Central memory CD8-positive, alpha-beta T cell (primary cell): ENCODE measurements at regions not wholly inside any gene's neighbourhood (a gene's known extent, or its start where the extent isn't known, plus 50 kb on each side); places are given as distances from the start of the nearest gene placed in this dataset.
A peak's percentile ranks its signal among the peaks of the same experiment; 100 is the strongest.

Experiments used
- ATAC-seq: fragments of 150-1000 bp; cut with Tn5 transposase; replicated peaks from 2 replicates; pipeline ENCODE4 v1.10.0; 2022; ENCODE audit warnings: mild to moderate bottlenecking, moderate FRiP score, moderate number of reproducible peaks; ENCODE audit not compliant: poor library complexity, severe bottlenecking; ENCODE audit errors: extremely low read depth
- DNase-seq, 2 donors: peaks; one replicate each; pipeline ENCODE4 v3.0.0; 2021; ENCODE audit warnings: low spot score in 2 of 2
- H3K27ac Mint-ChIP-seq: one replicate; pipeline ENCODE4 v1.8.0; 2022; ENCODE audit warnings: low read depth, mild to moderate bottlenecking, moderate library complexity, mixed read lengths
- H3K27me3 Mint-ChIP-seq: one replicate; pipeline ENCODE4 v1.8.0; 2022; ENCODE audit warnings: mixed read lengths
- H3K36me3 Mint-ChIP-seq: one replicate; pipeline ENCODE4 v1.8.0; 2022; ENCODE audit warnings: mild to moderate bottlenecking, moderate library complexity, mixed read lengths; ENCODE audit not compliant: insufficient read depth
- H3K4me1 Mint-ChIP-seq: one replicate; pipeline ENCODE4 v1.8.0; 2022; ENCODE audit warnings: mixed read lengths
- H3K4me3 Mint-ChIP-seq: one replicate; pipeline ENCODE4 v1.8.0; 2022; ENCODE audit warnings: mild to moderate bottlenecking, moderate library complexity, mixed read lengths
- H3K9me3 Mint-ChIP-seq: one replicate; pipeline ENCODE4 v1.8.0; 2022; ENCODE audit warnings: mixed read lengths

DNA sequence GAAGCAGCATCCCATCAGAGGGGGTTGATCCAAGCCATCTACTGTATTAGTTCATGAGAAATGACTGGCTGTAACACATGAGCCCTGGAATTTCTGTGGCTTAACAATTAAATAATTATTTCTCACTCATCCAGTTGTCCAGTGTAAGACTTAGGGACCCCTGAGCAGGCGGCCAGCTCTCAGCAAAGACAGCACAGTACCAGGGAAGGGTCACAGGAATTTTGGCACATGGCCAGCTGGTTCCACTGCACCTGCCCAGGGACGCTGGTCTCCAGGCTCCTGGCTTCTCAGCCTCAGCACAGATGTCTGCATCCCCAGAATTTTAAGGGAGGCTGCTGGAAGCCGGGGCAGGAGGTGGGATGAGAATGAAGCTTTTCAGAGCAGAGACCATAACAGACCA lies 93.7 kb upstream of the DHRSX start:
- Mint-ChIP-seq H3K27ac (no peak overlapping the region), H3K27me3 (no peaks in the 10 kb centered on the region), H3K4me3 (no peak overlapping the region), H3K4me1 (peaks cover 19% of the 10 kb centered on the region), H3K36me3 (no peaks in the 10 kb centered on the region), H3K9me3 (no peaks in the 10 kb centered on the region)
- no peak for DNase-seq
- ATAC-seq = no peak

DNA sequence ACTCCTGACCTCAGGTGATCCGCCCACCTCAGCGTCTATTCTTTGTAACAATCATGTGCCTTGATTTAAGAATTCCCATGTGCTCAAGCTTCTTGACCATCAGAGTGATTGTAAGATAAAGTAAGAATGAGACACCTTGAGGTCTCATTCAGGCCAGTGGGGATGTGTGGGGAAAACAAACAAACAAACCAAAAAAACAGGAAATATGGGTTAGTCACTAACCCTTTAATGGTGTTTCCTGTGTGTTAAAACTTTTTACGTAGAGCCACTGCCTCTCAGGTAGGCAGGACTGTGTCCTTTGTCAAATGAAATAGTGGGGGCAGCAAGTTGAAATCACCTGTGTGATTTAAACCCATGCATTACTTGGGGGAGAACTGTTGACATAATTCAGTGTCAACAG lies 91.5 kb upstream of the DHRSX start:
- no peak for DNase-seq
- H3K36me3 Mint-ChIP-seq = peaks cover 5% of the 10 kb centered on the region
- no peaks in the 10 kb centered on the region for H3K9me3 Mint-ChIP-seq
- H3K27ac Mint-ChIP-seq = no peak overlapping the region
- H3K4me3 Mint-ChIP-seq = no peak overlapping the region
- peaks cover 20% of the 10 kb centered on the region for H3K4me1 Mint-ChIP-seq
- H3K27me3 Mint-ChIP-seq = no peaks in the 10 kb centered on the region
- ATAC-seq = no peak

DNA sequence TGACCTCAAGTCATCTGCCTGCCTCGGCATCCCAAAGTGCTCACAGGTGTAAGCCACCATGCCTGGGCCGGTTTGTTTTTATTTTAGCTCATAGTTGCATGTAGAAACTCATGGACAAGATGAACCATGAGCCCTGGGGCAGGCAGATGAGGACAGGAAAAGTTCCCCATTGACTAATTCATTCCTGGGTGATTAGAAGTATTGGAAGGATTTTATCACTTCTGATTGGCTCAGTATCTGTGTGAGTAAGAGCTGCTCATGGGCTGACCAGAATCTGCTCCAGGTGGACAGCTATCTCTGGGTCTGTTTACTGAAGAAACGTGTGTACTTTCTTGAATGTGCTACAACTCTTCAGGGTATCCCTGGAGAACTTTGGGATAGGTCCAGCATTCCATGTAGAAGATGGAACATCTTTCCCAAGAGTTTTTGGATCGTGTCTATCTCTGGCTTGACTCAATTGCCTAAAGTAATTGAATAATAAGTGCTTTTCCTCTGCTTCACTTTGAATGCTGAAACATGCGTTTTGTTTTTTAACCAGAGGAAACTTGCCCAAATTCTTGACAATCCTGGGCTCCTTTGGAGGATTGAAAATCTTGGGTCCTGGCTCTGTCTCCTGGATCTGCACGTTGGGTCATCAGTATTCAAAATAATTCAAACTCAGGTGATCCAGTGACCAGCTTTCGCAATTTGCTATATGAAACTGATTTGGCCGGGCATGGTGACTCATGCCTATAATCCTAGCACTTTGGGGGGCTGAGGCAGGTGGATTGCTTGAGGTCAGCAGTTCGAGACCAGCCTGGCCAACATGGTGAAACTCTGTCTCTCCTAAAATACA lies 88.6 kb upstream of the DHRSX start:
- peaks cover 5% of the 10 kb centered on the region for H3K36me3 Mint-ChIP-seq
- H3K4me3 Mint-ChIP-seq = no peak overlapping the region
- no peak for ATAC-seq

DNA sequence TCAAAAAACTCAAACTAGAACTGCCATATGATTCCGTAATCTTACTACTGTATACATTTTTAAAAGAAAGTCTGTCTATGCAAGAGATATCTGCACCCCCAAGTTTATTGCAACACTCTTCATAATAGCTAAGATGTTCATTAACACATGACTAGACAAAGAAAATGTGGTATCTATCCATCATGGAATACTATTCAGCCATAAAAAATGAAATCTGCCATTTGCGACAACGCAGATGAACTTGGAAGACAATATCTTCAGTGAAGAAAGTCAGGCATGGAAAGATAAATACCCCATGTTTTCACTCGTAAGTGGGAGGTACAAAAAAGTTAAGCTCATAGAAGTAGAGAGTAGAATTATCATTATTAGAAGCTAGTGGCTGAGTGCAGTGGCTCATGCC lies 87.3 kb upstream of the DHRSX start:
- H3K9me3 Mint-ChIP-seq = no peaks in the 10 kb centered on the region
- ATAC-seq (no peak), DNase-seq (no peak)
- no peak overlapping the region for H3K4me3 Mint-ChIP-seq
- no peak overlapping the region for H3K27ac Mint-ChIP-seq
- peaks cover 25% of the 10 kb centered on the region for H3K27me3 Mint-ChIP-seq
- peaks cover 25% of the 10 kb centered on the region for H3K4me1 Mint-ChIP-seq
- peaks cover 5% of the 10 kb centered on the region for H3K36me3 Mint-ChIP-seq

More for the DNA sequence above, 88.6 kb upstream of the DHRSX start:
- H3K27ac Mint-ChIP-seq = no peak overlapping the region
- H3K27me3 Mint-ChIP-seq = peaks cover 16% of the 10 kb centered on the region
- DNase-seq = no peak
- no peaks in the 10 kb centered on the region for H3K9me3 Mint-ChIP-seq
- peaks cover 32% of the 10 kb centered on the region for H3K4me1 Mint-ChIP-seq

DNA sequence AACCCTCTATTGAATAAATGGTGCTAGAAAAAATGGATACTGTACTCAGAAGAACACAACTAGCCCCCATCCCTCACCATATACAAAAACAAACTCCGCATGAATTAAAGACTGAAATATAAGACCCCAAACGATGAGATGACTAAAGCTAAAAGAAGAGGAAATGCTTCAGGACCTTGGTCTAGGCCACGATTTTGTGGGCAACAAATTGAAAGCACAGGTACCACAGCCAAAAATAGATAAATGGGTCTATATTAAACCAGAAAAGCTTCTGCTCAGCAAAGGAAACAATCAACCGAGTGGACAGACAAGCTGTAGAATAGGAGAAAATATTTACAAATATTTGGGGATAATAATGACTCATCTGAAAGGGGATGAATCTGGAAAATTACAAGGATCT lies 86.4 kb upstream of the DHRSX start:
- H3K9me3 Mint-ChIP-seq = no peaks in the 10 kb centered on the region
- no peak overlapping the region for H3K27ac Mint-ChIP-seq
- peaks cover 34% of the 10 kb centered on the region for H3K27me3 Mint-ChIP-seq
- H3K36me3 Mint-ChIP-seq = peaks cover 5% of the 10 kb centered on the region
- peaks cover 24% of the 10 kb centered on the region for H3K4me1 Mint-ChIP-seq
- no peak for ATAC-seq
- H3K4me3 Mint-ChIP-seq = no peak overlapping the region
- no peak for DNase-seq

DNA sequence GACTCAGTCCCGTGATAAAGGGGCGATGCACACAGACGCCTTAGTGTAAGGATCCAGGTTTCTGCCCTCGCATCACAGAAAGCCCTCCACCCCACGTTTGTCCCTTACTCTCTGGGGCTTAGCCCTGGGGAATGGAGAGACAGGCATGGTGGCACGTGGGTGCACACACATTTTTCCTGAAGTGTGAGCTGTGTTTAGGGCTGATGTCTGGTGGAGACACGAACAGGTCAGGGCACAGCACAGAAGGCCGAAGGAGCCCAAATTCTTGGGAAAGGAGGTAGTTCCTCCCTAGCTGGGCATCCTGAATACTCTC lies 84.3 kb upstream of the DHRSX start:
- DNase-seq = no peak
- Mint-ChIP-seq H3K4me1 (peaks cover 21% of the 10 kb centered on the region), H3K4me3 (peak overlapping the region; percentile 73), H3K27me3 (peaks cover 54% of the 10 kb centered on the region), H3K27ac (peak overlapping the region; percentile 39), H3K36me3 (peaks cover 6% of the 10 kb centered on the region), H3K9me3 (no peaks in the 10 kb centered on the region)
- ATAC-seq = no peak

DNA sequence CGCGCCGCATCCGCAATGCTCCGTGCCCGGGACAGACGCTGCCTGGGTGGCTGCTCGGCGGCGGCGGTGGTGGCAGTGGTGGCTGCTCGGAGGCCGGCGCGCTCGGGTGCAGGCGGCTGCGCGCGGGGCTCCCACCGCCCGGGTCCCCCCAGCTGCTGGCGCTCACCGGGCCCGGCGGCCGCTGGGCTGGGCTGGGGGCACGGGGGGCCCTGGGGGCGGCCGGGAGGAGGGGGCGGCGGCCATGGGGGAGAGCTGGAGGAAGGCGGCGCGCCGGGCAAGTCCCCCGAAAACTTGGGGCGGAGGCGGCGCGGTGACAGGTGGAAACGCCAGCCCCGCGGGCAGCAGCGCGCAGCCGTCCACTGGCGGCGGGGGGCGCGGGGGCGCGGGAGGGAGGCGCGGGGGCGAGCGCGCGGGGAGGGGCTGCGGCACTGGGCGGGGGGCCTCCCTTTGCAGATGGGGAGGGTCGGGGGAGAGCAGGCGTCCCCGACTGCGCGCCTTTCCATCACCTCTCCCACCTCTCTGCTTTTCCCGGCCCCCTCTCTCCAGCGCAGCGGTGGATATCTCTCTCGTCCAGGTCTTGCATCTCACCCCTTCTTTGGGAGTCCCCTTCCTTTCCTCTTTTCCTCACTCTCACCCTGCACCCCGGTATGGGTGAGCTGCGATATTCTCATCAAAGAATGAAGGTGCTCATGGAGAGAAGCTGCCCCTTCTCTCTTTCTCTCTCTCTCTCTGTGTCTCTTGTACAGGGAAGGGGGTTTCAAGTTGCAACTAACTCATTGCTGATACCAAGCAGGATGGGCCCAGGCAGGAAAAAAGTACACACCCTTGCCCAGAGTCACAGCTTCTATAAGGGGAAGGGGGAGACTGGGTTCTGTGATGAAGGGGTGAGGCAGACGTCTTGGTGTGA lies 83.7 kb upstream of the DHRSX start:
- no peaks in the 10 kb centered on the region for H3K9me3 Mint-ChIP-seq
- H3K4me3 Mint-ChIP-seq = peak overlapping the region; percentile 73
- H3K4me1 Mint-ChIP-seq = peaks cover 21% of the 10 kb centered on the region
- H3K27ac Mint-ChIP-seq = peak overlapping the region; percentile 39
- DNase-seq (no peak), ATAC-seq (no peak)
- H3K27me3 Mint-ChIP-seq = peaks cover 60% of the 10 kb centered on the region
- peaks cover 6% of the 10 kb centered on the region for H3K36me3 Mint-ChIP-seq

DNA sequence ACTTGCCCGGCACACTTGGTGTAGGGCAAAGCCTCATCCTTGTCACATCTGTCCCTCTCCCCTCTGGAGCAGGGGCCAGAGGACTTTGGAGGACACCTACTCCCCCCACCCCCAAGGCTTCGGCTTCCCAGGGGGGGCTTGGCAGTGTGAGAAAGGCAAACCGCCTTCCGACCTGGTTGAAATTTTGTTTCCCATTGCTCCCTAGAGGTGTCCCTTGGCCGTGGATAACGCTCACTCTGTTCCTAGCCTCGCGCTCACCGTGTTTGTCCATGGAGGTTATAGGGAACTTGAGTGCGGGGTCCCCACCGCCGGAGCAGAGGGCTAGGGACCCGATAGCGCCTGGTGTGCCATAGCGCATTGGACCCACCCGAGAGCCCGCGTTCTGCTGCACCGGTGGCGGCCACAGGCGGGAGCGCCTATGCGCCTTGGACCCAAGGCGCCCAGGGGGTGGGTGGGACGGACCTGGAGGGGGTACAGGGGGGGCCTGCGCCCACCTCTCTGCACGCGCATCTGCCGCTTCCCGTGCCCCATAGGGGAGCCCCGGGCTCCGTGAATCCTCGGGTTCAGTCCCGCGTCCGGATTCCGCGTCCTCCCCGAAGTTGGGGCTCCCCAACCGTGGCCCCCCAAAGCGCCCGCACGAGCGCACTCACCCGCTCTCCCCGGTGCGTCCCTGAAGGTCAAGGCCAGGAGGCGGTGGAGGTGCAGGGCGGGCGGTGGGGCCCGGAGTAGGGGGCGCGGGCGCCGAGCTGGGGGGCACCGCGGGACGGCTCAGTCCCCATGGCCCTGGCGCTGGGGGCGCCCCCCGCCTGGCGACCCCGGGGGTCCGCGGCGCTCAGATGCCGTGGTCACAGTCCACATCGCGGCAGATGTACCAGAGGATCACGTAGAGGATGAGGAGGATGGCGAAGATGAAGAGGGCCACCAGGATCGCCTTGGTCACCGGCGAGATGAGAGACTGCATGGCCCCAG lies 82.7 kb upstream of the DHRSX start:
- peaks cover 70% of the 10 kb centered on the region for H3K27me3 Mint-ChIP-seq
- H3K36me3 Mint-ChIP-seq = peaks cover 4% of the 10 kb centered on the region
- H3K4me1 Mint-ChIP-seq = peaks cover 21% of the 10 kb centered on the region
- no peaks in the 10 kb centered on the region for H3K9me3 Mint-ChIP-seq
- DNase-seq (no peak), ATAC-seq (no peak)
- no peak overlapping the region for H3K4me3 Mint-ChIP-seq
- H3K27ac Mint-ChIP-seq = no peak overlapping the region

DNA sequence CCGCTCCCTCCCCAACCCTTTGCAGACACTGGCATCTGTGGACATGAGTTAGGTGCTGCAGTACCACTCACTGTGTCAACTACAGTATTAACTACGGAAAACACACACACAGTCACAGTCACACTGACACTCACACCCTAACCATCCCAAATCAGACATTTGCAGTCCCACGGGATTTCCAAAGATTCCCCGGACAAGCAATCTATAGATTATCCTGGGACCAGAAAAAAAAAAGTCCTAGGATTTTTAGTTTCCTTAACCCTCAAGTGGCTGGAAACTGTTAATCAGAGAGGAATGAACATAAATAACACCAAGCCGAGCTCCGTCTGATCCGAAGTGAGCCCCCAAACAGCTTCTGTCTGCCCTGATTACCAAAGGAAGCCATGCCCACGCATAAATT lies 81.9 kb upstream of the DHRSX start:
- H3K9me3 Mint-ChIP-seq = no peaks in the 10 kb centered on the region
- peaks cover 4% of the 10 kb centered on the region for H3K36me3 Mint-ChIP-seq
- no peak overlapping the region for H3K4me3 Mint-ChIP-seq
- H3K27ac Mint-ChIP-seq = no peak overlapping the region
- no peak for ATAC-seq
- H3K27me3 Mint-ChIP-seq = peaks cover 78% of the 10 kb centered on the region
- peaks cover 21% of the 10 kb centered on the region for H3K4me1 Mint-ChIP-seq
- DNase-seq = no peak

DNA sequence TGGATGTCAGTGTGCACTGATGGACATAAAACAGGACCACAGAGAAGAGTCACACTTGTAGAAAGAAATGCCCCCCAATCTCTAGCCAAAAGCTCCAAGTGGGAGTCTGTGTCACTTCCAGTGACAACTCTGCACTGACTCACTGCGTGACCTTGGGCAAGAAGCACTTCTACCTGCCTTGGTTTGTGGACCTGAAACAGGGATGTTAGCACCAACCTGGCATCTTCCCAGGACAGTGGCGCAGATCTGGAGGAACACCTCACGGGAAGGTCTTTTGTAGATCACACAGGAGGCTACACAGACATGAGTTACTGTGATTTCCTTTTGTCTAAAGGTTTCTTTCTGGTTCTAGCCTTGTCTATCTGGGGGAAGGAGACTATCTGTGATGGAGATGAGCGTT lies 80.5 kb upstream of the DHRSX start:
- DNase-seq = no peak
- peaks cover 15% of the 10 kb centered on the region for H3K4me1 Mint-ChIP-seq
- no peak overlapping the region for H3K4me3 Mint-ChIP-seq
- H3K27ac Mint-ChIP-seq = no peak overlapping the region
- no peaks in the 10 kb centered on the region for H3K9me3 Mint-ChIP-seq
- peaks cover 1% of the 10 kb centered on the region for H3K36me3 Mint-ChIP-seq
- ATAC-seq = no peak
- peaks cover 81% of the 10 kb centered on the region for H3K27me3 Mint-ChIP-seq

DNA sequence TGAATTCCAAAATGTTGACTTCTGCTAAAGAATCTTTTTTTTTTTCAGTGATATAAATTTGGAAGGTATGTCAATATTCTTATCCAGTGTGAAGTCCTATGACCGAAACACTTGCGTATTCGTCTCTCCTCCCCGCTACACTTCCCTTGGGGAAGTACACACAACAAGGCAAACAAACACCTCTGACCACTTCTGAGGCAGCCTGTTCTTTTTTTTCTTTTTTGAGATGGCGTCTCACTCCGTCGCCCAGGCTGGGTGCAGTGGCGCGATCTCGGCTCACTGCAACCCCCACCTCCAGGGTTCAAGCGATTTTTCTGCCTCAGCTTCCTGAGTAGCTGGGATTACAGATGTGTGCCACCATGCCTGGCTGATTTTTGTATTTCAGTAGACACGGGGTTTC lies 78.1 kb upstream of the DHRSX start:
- Mint-ChIP-seq H3K27ac (no peak overlapping the region), H3K36me3 (peaks cover 1% of the 10 kb centered on the region), H3K4me1 (peaks cover 9% of the 10 kb centered on the region), H3K9me3 (no peaks in the 10 kb centered on the region), H3K27me3 (peaks cover 63% of the 10 kb centered on the region), H3K4me3 (no peak overlapping the region)
- ATAC-seq (no peak), DNase-seq (no peak)

DNA sequence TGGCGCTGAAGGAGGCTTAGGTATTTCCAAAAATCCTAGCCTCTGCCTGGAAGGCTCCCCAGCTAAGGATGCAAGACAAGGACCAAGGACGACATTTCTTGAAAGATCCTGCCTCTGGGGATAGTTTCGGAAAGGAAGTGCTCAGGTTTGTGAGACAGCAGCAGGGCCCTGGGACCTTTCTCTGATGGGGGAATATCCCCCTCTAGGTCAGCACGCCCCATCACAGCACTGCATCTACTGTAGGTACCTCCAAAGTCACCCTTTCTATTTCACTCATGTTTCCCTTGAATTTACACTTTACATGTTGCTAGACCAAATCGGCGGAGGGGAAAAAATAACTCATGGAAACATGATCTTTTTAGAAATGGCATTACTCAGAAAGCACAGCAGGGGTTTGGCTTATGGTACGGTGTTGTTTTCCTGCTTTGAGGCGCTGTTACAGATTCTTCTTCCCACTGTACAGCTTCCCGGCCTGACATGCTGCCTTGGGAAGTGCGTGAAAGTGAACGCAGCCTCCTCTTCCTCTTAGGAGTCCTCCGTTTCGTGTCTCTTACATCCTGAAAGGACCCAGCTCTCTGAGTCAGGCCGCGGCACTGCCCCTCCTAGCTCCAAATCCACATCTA lies 77.2 kb upstream of the DHRSX start:
- Mint-ChIP-seq H3K36me3 (peaks cover 1% of the 10 kb centered on the region), H3K4me1 (peaks cover 4% of the 10 kb centered on the region), H3K27me3 (peaks cover 55% of the 10 kb centered on the region), H3K27ac (no peak overlapping the region), H3K4me3 (no peak overlapping the region), H3K9me3 (no peaks in the 10 kb centered on the region)
- ATAC-seq = no peak
- no peak for DNase-seq
